HG03280 (cell line): ENCODE measurements at regions not wholly inside any gene's neighbourhood (a gene's known extent, or its start where the extent isn't known, plus 50 kb on each side); places are given as distances from the start of the nearest gene placed in this dataset.

Source experiments
- ATAC-seq: cut with Tn5 transposase; IDR thresholded peaks from one replicate; pipeline ENCODE4 v1.9.1; 2021; ENCODE audit warnings: mild to moderate bottlenecking, moderate library complexity; ENCODE audit not compliant: unreplicated experiment

DNA sequence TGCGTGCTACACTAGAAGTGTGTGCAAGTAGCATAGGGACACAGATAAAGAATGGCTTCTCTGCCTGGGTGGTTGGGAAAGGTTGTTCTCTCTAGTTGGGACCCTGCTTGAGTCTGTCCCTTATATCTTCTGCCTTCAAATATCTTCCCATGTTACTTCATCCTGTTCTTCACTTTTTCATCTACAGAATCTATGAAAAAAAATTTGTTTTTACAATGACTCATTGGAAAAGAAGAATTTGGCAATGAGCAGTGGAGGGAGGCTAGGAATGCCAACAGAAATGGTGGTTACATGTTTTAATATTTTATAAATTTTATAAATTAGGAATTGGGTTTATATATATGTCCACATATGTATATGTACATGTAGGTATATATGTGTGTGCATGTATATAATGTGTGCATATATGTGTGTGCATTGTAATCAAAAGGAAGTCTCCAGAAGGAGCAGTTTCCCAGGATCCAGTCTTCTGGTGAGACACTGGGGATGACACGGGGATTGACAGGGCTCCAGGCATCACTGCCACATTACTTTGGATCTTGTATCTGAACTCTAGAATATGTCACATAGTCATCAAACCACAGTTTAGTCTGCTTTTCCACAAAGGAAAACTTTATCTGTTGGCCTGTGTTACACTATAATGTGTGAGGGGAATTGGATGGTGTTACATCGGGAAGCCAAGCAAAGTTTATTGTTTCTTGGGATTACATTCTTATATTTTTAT lies 75.3 kb upstream of the RIPOR2 start:
- ATAC-seq: no peak

DNA sequence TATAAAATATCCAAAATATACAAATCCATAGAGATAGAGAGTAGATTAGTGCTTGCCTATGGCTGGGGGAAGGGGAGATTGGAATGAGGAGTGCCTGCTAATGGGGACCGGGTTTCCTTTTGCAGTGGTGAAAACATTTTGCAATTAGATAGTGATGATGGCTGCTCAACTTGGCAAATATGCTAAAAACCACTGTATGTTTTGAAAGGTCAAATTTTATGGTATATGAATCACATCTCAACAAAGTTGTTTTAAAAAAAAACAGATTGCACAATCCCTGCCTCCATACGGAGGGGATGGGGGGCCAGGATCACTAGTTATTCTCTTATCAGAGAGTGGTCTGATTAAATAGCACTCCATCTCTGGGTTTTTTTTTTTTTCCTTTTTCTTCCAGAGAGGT lies 76.9 kb upstream of the RIPOR2 start:
- no peak for ATAC-seq

- ATAC-seq: no peak
Measured at GRCh38 chr6:25013246-25013645, 77.5 kb upstream of the RIPOR2 start.

DNA sequence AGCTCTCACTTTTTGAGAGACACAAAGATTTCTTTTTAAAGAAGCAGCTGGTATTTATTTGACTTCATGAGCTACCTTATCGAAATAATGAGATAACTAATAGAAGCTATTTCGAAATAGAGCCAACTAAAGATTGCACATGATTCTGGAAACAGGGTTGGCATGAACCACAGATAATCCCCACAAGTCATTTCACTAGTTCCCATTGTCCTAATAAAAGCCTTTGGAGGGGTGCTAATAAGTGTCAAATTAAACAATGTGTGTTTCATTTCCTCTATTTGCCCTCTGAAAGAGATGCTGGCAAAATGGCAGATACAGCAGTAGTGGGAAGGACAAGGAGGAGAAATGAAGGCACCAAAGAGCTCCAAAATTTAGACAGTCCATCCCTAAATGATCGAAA lies 78.6 kb upstream of the RIPOR2 start:
- no peak for ATAC-seq

- ATAC-seq: peak; percentile 53
Measured at GRCh38 chr6:25014791-25015560, 79.2 kb upstream of the RIPOR2 start.

GRCh38 chr6:25016014-25016720 lies 80.4 kb upstream of the RIPOR2 start:
- no peak for ATAC-seq

- ATAC-seq: no peak
Measured at GRCh38 chr6:25017486-25017885, 81.7 kb upstream of the RIPOR2 start.

GRCh38 chr6:25017932-25018567 lies 82.3 kb upstream of the RIPOR2 start:
- no peak for ATAC-seq

DNA sequence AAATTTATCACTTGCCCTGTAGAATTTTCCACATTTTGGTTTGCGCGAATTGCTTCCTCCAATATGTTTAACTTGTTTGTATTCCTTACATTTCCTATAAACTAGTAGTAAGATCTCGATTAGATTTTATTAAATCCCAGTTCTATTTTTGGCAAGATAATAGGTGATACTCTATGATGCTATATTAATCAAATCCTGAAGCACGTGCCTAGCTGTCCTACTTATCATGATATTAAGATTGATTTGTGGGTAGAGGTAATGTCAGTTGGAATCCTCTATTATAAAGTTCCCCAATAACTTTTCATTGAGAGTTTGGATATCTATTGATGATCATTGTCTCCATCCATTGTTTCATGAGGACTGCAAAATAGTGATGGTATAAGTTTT lies 82.8 kb upstream of the RIPOR2 start:
- ATAC-seq: no peak

GRCh38 chr6:25022140-25022553 lies 86.4 kb upstream of the RIPOR2 start:
- no peak for ATAC-seq

- no peak for ATAC-seq
Measured at GRCh38 chr6:25023781-25024180, 88.0 kb upstream of the RIPOR2 start.

- no peak for ATAC-seq
Measured at GRCh38 chr6:25024821-25025220, 89.1 kb upstream of the RIPOR2 start.

DNA sequence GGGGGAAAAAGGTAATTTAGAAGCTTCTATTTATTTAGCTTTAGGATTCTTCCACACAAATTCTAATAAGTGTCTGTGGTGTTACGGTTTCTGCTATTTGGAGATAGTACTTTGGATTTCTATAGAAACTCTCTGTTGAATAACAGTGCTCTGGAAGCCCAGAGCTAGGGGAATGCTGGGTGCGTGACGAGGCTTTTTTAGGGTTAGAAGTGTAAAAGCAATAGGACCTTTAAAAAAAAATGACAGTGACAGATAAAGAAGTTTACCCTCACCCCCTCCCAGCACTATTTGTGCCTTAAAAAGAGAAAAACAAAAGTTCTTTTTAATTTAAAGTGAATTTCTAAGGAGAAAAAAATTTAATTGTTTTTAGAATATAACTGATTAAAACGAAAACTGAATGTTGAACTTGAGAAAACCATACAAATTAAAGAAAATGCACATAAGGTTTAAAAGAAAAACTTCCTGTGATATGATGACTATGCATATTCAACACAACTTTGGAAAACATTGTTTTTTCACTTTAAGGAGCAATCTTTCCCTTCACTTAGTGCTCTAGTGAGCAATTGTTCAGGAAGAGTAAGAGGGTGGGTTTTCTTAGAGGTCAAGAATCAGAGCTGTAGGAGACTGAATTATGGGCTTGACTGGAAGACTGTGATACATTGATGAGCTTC lies 89.6 kb upstream of the RIPOR2 start:
- no peak for ATAC-seq

DNA sequence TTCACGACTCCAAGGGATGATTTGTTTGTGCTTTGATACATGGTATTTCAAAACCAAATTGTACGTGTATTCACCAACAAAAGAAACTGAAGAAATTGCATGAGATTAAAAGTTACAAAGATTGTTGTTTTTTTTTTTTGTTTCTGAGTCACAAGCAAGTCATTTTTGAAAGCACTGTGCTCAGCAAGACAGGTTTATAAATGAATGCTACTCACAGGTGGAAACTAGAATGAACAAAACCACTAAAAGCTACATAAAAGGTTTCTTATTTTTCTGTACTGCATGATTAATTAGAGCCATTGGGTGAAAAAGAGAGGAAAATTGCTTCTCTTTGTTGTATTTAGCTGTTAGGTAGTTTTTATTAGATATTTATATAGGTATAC lies 90.2 kb upstream of the RIPOR2 start:
- ATAC-seq: no peak

DNA sequence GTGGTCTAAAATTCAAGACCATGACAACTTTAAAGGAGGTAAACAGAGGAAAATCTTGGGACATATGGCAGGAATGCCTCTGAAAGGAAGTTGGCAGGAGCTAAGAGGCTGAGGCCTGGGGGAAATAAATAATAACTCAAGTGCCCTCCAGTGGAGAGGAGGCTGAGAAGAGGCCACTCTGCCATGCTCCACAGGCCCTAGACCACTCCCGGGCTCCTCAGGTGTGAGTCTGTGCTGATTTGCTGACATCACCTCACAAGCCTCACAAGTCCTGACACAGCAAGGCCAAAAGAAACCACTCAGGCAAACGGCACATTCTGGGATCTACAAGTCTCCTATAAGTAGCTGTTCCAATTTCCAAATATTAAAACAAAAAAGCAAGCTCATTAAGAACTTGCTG lies 91.0 kb upstream of the RIPOR2 start:
- ATAC-seq: no peak

DNA sequence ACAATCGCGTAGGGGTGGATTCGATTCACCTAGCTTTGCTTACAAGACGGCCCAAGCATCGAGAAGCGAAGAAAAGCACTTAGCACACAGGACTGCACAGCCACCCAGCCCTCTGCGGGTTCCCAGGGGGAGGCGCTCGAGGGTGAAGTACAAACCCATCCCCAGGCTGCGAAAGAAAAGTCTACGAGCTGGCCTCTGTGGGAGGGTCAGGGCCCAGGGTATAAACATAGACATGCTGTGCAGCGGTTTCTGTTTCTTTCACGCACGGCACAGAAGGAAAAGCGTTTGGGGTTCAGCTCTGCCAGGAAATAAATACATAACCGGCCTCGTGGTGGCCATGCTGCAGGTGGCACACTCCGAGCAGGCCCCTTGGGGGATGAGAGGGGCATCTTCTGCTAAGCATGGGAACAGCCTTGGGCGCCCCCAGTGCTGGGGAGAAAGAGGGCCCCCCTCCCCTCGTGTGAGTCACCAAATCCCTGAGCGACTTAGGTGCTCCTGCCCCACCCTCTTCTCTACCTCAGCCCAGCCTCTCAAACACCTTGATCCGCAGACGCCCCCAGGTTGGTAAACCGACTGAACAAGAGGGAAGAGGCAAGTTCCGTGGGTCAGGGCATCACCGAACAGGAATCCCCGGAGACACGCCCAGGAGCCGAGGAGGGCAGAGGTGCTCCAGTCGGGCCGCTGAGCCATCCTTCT lies 91.6 kb upstream of the RIPOR2 start:
- ATAC-seq: peak; percentile 96

GRCh38 chr6:25028328-25028727 lies 92.6 kb upstream of the RIPOR2 start:
- ATAC-seq: no peak

DNA sequence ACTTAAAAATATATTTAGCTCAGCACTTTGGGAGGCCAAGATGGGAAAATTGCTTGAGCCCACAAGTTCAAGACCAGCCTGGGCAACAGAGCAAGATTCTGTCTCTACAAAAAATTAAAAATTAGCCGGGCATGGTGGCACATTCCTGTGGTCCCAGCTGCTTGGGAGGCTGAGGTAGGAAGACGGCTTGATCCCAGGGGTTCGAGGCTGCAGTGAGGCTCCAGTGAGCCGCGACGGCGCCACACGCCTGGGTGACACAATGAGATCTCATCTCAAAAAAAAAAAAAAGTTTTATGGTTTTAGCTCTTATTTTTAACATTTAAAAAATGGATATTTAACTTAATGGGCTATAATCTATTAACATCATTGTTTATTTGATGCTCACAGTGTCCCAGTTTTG lies 97.2 kb upstream of the RIPOR2 start:
- no peak for ATAC-seq

DNA sequence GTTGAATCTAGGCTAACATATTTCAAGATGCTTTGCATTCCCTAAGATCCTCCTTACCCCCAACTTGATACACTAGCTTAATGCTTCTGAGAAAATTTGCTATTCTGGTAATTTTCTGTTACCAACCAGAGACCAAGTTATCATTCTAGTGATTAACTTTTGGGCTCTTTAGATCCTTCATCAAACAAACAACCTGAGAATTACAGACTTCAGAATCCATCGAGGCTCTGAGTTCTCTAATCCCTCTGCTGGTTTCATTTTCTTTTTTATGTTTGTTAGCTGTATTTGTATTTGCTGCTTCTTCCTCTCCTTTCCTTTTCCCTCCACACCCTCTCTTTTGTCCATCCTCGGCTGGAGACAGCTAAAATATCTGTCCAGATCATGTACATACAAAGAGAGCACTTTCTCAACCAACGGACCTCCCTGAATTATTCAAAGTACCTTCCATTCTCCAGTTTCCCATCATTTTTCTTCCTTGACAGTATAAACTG lies 98.7 kb upstream of the RIPOR2 start:
- no peak for ATAC-seq

DNA sequence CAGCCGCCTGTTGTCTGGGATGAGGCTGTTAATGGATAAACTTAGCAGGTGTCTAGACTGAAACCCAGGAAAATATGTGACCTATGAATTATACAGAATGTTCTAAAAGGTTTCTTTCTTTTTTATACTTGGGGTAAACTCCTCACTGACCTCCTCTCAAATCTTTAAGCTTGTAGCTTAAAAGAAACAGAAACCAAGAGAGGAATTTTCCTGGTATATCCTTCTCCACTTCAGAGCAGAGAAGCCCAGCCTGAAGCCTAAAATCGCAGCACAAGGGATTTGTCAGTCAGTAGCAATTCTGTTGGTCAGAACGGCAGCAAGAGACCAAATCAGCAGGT lies 99.4 kb upstream of the RIPOR2 start:
- no peak for ATAC-seq
